T-helper 9 cell (primary cell): ENCODE measurements at regions not wholly inside any gene's neighbourhood (a gene's known extent, or its start where the extent isn't known, plus 50 kb on each side); places are given as distances from the start of the nearest gene placed in this dataset.
A peak's percentile ranks its signal among the peaks of the same experiment; 100 is the strongest.
"Not testable (repeated sequence)": the region's sequence is repeated elsewhere in the genome, so short reads cannot be mapped to it uniquely, and the experiment has no call there.

ENCODE experiments used
- DNase-seq: peaks from one replicate; pipeline ENCODE4 v3.0.0-alpha.2; 2020

DNA sequence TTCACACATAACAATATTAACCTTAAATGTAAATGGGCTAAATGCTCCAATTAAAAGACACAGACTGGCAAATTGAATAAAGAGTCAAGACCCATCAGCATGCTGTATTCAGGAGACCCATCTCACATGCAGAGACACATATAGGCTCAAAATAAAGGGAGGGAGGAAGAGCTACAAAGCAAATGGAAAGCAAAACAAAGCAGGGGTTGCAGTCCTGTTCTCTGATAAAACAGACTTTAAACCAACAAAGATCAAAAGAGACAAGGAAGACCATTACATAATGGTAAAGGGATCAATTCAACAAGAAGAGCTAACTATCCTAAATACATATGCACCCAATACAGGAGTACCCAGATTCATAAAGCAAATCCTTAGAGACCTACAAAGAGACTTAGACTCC lies 78.8 kb upstream of the RREB1 start:
- DNase-seq, result not testable (repeated sequence)

DNA sequence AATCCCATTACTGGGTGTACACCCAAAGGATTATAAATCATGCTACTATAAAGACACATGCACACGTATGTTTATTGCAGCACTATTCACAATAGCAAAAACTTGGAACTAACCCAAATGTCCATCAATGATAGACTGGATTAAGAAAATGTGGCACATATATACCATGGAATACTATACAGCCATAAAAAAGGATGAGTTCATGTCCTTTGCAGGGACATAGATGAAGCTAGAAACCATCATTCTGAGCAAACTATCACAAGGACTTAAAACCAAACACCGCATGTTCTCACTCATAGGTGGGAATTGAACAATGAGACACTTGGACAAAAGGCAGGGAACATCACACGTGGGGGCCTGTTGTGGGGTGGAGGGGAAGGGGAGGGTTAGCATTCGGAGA lies 76.8 kb upstream of the RREB1 start:
- DNase-seq, result not testable (repeated sequence)

GRCh38 chr6:7033202-7033601 lies 74.6 kb upstream of the RREB1 start:
- no peak for DNase-seq

- no peak for DNase-seq
Measured at GRCh38 chr6:7034055-7034454, 73.7 kb upstream of the RREB1 start.

- no peak for DNase-seq
Measured at GRCh38 chr6:7035837-7036249, 71.9 kb upstream of the RREB1 start.

GRCh38 chr6:7041511-7042026 lies 66.2 kb upstream of the RREB1 start:
- DNase-seq, result no peak

- DNase-seq, result no peak
Measured at GRCh38 chr6:7042056-7042653, 65.6 kb upstream of the RREB1 start.

DNA sequence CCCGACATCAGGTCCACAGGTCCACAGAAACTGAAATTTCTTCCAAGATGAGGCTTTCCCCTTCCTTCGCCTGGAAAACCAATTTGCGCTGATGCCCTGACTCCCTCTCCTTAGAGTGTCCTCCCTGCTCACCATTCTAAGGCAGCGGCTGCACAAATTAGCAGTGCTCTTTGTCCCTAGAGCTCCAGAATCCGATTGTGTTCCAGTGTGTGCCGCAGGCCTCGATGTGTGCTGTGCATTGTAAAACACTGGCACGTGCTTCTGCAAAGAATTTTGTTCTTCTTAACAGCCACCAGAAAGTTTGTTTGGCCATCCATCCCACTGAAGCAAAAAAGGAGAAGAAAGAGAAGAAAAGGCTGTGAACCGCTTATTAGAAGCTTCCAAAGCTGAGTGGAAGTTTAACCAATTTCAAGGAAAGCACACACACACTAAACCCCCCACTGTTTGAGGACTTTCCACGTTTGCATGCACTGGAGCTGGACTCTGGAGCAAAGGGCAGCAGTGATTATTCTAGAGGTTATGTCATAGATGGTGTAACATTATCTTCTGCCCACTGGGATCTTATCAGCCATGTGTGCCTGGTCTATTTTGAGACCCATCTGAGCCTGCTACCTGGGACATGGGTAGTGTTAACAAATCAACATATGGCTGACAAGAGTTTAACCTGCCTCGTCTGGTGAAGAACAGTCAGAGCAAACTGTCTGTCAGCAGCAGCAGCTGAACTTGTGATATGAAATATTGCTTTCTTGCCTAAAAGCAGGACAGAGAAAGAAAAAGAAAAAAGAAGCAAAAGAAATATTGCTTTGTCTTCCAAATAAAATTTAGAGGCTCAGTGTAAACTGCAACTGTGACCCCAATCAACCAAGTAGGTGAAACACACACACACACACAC lies 64.9 kb upstream of the RREB1 start:
- no peak for DNase-seq

- no peak for DNase-seq
Measured at GRCh38 chr6:7045331-7045730, 62.4 kb upstream of the RREB1 start.

DNA sequence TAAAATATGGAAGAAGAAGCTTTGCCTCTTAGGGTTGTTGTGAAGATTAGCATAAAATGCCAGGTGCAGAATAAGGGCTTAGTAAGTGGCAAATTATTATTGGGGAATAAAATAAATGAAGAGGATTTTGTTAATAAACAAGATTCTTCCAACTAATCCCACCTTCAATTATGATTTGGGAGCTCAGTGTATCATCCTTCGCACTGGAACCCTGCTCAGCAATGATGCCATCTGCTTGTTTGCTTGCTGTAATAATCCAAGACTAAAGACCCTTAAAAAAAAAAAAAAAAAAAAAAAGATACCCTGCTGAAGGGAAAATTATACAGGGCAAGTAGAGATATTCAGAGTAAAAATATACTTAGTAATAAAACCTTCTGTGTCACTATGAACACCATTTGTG lies 62.0 kb upstream of the RREB1 start:
- no peak for DNase-seq

GRCh38 chr6:7047128-7047527 lies 60.6 kb upstream of the RREB1 start:
- DNase-seq, result no peak

DNA sequence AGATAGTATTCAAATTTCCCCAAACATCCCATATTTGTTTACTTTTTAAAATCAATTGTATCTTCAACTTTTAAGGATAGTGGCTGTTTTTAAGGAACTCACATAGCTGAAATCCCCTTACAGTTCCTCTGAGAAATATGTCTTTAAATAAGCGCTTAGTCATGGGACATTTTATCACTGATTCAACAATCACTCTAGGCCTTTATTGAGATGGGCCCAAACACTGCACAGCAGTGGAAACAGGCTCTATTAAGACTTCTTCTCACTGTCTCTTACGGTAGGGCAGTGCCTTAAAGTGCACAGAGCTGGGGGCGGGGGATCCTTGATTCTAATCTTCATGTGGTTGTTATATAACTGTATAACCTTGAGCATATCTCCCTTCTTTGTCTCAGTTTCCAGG lies 59.8 kb upstream of the RREB1 start:
- DNase-seq, result no peak

DNA sequence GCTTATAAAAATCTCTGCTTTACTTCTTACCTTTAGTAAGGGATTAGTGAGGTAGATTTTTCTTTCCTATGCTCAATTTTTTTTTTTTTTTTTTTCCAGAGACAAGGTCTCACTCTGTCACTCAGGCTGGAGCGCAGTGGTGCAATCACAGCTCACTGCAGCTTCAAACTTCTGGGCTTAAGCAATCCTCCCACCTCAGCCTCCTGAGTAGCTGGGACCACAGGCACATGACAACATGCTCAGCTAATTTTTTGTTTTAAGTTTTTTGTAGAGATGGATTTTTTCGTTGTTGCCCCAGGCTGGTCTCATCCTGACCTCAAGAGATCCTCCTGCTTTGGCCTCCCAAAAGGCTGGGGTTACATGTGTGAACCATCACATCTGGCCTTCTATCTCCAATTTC lies 58.9 kb upstream of the RREB1 start:
- DNase-seq, result no peak

GRCh38 chr6:7050004-7050403 lies 57.8 kb upstream of the RREB1 start:
- DNase-seq, result no peak

DNA sequence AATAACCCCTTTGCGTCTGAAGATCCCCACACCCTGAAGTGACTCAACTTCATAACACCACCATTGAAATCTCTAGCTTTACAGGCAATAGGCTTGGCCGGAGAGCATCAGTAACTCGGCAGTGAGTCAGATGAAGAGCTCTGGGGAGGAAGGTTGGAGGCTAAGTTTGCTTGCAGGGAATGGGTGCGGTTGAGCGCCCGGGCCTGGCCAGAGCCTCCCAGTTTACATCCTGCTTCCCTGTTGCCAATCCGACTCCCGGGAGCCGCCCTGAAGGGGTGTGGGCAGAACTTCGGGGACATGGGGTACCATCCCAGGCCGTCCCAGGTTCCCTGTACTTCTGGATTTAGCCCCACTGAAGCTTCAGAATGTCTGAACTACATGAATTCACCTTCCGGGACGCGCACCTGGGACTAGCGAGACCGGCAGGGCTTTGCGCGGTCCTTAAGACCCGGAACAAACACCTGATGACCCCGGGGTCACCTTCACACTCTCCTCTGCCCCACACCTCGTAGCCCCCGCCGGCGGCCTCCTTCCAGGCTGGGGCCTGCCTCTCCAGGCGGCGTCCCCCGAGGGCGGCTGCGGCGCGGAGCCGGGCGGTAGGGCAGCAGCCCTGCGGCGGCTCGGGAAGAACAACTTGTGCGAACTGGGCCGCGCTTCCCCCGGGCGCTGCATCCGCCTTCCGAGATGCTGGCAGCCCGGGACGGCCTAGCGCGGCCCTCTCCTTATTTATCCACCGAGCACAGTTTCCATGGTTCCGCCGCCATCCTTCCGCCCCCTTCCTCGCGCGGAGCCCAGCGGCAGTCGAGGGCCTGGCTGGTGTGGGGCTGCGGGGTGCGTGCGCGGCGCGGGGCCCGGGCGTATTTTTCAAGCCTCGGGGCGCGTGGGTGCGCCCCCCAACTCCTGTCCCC lies 56.6 kb upstream of the RREB1 start:
- DNase-seq, result peak; percentile 21

DNA sequence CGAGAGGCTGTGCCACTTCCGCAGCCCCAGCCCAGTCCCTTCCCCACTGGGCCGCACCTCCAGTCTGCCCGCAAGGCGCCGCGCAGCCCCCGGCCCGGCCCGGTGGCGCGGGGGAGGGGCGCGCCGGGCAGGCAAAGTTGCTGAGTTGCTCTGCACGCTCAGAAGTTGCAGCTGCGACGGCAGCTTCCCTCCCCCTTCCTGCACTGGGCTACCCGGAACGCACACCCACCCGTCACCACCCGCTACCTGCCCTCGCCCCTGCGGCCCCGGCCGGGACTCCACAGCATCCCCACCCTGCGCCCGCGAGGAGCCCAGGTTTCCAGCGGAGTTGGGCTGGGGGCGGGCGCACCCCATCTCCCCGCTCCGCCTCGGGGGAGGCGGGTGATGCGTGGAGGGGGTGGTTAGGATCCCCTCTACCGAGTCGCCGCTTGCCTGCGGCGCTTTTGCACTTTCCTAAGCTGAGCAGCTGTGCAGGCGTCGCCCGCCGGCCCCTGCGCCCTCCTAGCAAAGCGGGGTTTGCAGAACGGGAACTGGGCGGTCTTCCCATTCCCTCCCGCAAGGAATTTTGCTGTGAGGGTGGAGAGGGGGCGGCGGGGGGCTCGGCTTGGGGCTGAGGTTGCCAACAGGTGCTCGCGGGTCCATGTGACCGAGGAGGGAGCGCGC lies 55.9 kb upstream of the RREB1 start:
- peak; percentile 36 for DNase-seq

- peak; percentile 12 for DNase-seq
Measured at GRCh38 chr6:7052443-7053011, 55.2 kb upstream of the RREB1 start.

DNA sequence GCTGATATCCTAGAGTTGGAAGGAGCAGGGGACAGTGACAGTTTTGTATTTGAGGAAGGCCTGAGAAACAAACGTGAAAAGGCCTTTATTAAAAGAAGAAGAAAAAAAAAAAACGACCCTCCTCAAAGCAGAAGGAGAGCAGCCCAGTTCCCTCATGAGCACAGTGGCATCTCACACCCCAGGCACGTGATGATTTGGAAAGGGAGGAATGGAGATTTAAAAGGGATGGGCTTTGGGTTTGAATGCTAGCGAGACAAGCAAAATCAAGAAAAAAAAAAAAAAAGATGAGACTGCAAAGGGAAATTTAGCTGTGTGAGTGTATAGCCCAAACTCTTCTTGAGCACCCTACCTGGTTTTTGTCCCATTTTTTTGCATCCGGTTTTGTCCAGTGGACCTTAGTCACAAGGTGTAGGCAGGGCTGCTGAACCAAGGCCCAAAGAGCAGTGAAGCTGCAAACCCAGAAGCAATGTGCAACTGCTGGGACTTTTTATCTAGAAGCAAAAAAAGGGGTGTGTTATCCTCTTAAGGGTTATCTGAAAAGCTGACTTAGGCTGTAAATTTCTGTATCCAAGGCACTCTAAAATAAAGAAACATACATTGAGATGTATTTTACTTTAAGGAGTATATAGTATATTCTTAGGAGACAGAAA lies 54.5 kb upstream of the RREB1 start:
- DNase-seq, result no peak
